ENCODE measurements at regions not wholly inside any gene's neighbourhood (a gene's known extent, or its start where the extent isn't known, plus 50 kb on each side); places are given as distances from the start of the nearest gene placed in this dataset.
"Not testable (repeated sequence)": the region's sequence is repeated elsewhere in the genome, so short reads cannot be mapped to it uniquely, and the experiment has no call there.

DNA sequence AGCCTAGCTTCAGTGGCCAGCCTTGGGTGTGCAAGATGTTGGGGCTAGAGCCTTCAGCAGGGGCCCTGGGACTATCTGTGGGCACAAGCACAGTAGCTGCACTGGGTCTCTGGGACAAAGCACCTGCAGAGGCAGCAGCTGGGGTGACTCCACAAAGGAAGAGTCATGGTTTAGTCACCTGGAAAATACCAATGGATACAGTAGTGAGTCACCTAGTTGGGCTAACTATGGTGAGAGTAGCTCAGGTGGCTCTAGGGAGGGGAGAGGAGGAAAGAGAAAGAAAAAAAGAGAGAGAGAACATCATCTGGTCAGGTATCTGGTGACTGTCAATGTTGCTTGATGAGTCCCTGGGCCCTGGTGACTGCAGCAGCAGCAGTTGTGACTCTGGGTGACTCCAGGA, 72.9 kb upstream of the SPIN4 start:
- H3K4me3 ChIP-seq (ENCODE audit: low read depth in 1 of 2, low read length in 2 of 2), result no peak overlapping the region
- no peak overlapping the region for H3K9ac ChIP-seq (ENCODE audit: low read depth, low read length)
- H3K4me2 ChIP-seq (ENCODE audit: insufficient read depth, low read length), result no peak overlapping the region
- no peaks in the 10 kb centered on the region for H4K20me1 ChIP-seq (ENCODE audit: insufficient read depth, low read length)
- no peak overlapping the region for H2AFZ ChIP-seq (ENCODE audit: low read depth, low read length)
- no peak for ATAC-seq (ENCODE audit: insufficient read depth, low read depth)
- H3K9me3 ChIP-seq (ENCODE audit: insufficient read depth, low read length, severe bottlenecking), result no peaks in the 10 kb centered on the region
- H3K4me1 ChIP-seq (ENCODE audit: insufficient read depth, low read length), result no peaks in the 10 kb centered on the region
- peaks cover 11% of the 10 kb centered on the region; the same call in 1 of the 2 replicates for H3K36me3 ChIP-seq (ENCODE audit: insufficient read depth, low read length)
- TF ChIP-seq EZH2 (IDR thresholded peaks at IDR 0.05; ENCODE audit: borderline replicate concordance, low read depth, low read length, severe bottlenecking), result no peak
- no peaks in the 10 kb centered on the region for H3K27me3 ChIP-seq (ENCODE audit: insufficient read depth, low read length, poor library complexity)
- H3K79me2 ChIP-seq (ENCODE audit: insufficient read depth, low read length), result no peaks in the 10 kb centered on the region
- H3K27ac ChIP-seq (ENCODE audit: low read length), result no peak overlapping the region
- DNase-seq, result no peak

GRCh38 chrX:63421411-63421810, 70.3 kb upstream of the SPIN4 start:
- no peak overlapping the region for H2AFZ ChIP-seq (ENCODE audit: low read depth, low read length)
- TF ChIP-seq CTCF (IDR thresholded peaks at IDR 0.05; ENCODE audit: borderline replicate concordance, extremely low read depth, low read length, poor library complexity, severe bottlenecking), result no peak
- no peak for TF ChIP-seq EZH2 (IDR thresholded peaks at IDR 0.05; ENCODE audit: borderline replicate concordance, low read depth, low read length, severe bottlenecking)
- no peaks in the 10 kb centered on the region for H3K79me2 ChIP-seq (ENCODE audit: insufficient read depth, low read length)
- no peaks in the 10 kb centered on the region for H3K9me3 ChIP-seq (ENCODE audit: insufficient read depth, low read length, severe bottlenecking)
- H4K20me1 ChIP-seq (ENCODE audit: insufficient read depth, low read length), result no peaks in the 10 kb centered on the region
- no peaks in the 10 kb centered on the region for H3K4me1 ChIP-seq (ENCODE audit: insufficient read depth, low read length)
- DNase-seq (no peak), ATAC-seq (ENCODE audit: insufficient read depth, low read depth) (no peak)
- H3K27me3 ChIP-seq (ENCODE audit: insufficient read depth, low read length, poor library complexity), result no peaks in the 10 kb centered on the region
- no peak overlapping the region for H3K27ac ChIP-seq (ENCODE audit: low read length)
- no peak overlapping the region for H3K4me3 ChIP-seq (ENCODE audit: low read depth in 1 of 2, low read length in 2 of 2)
- no peak overlapping the region for H3K4me2 ChIP-seq (ENCODE audit: insufficient read depth, low read length)
- H3K9ac ChIP-seq (ENCODE audit: low read depth, low read length), result no peak overlapping the region
- H3K36me3 ChIP-seq (ENCODE audit: insufficient read depth, low read length), result peaks cover under 1% of the 10 kb centered on the region; the same call in 1 of the 2 replicates

- Histone ChIP-seq H2AFZ (ENCODE audit: low read depth, low read length) (no peak overlapping the region), H3K27me3 (ENCODE audit: insufficient read depth, low read length, poor library complexity) (no peaks in the 10 kb centered on the region), H4K20me1 (ENCODE audit: insufficient read depth, low read length) (no peaks in the 10 kb centered on the region), H3K27ac (ENCODE audit: low read length) (no peak overlapping the region), H3K4me2 (ENCODE audit: insufficient read depth, low read length) (no peak overlapping the region), H3K4me3 (ENCODE audit: low read depth in 1 of 2, low read length in 2 of 2) (no peak overlapping the region), H3K79me2 (ENCODE audit: insufficient read depth, low read length) (no peaks in the 10 kb centered on the region), H3K36me3 (ENCODE audit: insufficient read depth, low read length) (no peaks in the 10 kb centered on the region), H3K4me1 (ENCODE audit: insufficient read depth, low read length) (no peaks in the 10 kb centered on the region), H3K9ac (ENCODE audit: low read depth, low read length) (no peak overlapping the region), H3K9me3 (ENCODE audit: insufficient read depth, low read length, severe bottlenecking) (no peaks in the 10 kb centered on the region)
- TF ChIP-seq CTCF (IDR thresholded peaks at IDR 0.05; ENCODE audit: borderline replicate concordance, extremely low read depth, low read length, poor library complexity, severe bottlenecking) (no peak), EZH2 (IDR thresholded peaks at IDR 0.05; ENCODE audit: borderline replicate concordance, low read depth, low read length, severe bottlenecking) (no peak)
- ATAC-seq (ENCODE audit: insufficient read depth, low read depth) (no peak), DNase-seq (no peak)
Observed at GRCh38 chrX:63418211-63418610, 67.1 kb upstream of the SPIN4 start.

DNA sequence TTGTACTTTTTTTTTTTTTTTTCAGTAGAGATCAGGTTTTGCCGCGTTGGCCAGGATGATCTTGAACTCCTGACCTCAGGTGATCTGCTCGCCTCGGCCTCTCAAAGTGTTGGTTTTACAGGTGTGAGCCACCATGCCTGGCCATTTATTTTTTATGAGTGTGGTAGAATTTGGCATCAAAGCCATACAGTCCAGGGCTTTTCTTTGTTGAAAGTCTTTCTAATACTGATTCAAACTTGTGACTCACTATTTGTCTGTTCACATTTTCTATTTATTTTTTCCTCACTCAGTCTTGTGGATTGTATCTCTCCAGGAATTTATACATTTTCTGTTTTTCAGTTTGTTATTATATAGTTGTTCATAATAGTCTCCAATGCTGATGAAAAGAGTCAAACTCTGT, 66.5 kb upstream of the SPIN4 start:
- no peak overlapping the region for H3K4me3 ChIP-seq (ENCODE audit: low read depth in 1 of 2, low read length in 2 of 2)
- no peaks in the 10 kb centered on the region for H4K20me1 ChIP-seq (ENCODE audit: insufficient read depth, low read length)
- ATAC-seq (ENCODE audit: insufficient read depth, low read depth), result no peak
- TF ChIP-seq CTCF (IDR thresholded peaks at IDR 0.05; ENCODE audit: borderline replicate concordance, extremely low read depth, low read length, poor library complexity, severe bottlenecking) (no peak), EZH2 (IDR thresholded peaks at IDR 0.05; ENCODE audit: borderline replicate concordance, low read depth, low read length, severe bottlenecking) (no peak)
- H3K9me3 ChIP-seq (ENCODE audit: insufficient read depth, low read length, severe bottlenecking), result no peaks in the 10 kb centered on the region
- no peak overlapping the region for H2AFZ ChIP-seq (ENCODE audit: low read depth, low read length)
- no peaks in the 10 kb centered on the region for H3K27me3 ChIP-seq (ENCODE audit: insufficient read depth, low read length, poor library complexity)
- no peak for DNase-seq
- no peak overlapping the region for H3K9ac ChIP-seq (ENCODE audit: low read depth, low read length)
- no peaks in the 10 kb centered on the region for H3K36me3 ChIP-seq (ENCODE audit: insufficient read depth, low read length)
- H3K4me2 ChIP-seq (ENCODE audit: insufficient read depth, low read length), result no peak overlapping the region
- no peaks in the 10 kb centered on the region for H3K4me1 ChIP-seq (ENCODE audit: insufficient read depth, low read length)
- no peak overlapping the region for H3K27ac ChIP-seq (ENCODE audit: low read length)
- H3K79me2 ChIP-seq (ENCODE audit: insufficient read depth, low read length), result no peaks in the 10 kb centered on the region

GRCh38 chrX:63409934-63410333, 58.8 kb upstream of the SPIN4 start:
- H3K27ac ChIP-seq (ENCODE audit: low read length); H2AFZ ChIP-seq (ENCODE audit: low read depth, low read length); H4K20me1 ChIP-seq (ENCODE audit: insufficient read depth, low read length); H3K4me3 ChIP-seq (ENCODE audit: low read depth in 1 of 2, low read length in 2 of 2); H3K4me2 ChIP-seq (ENCODE audit: insufficient read depth, low read length); DNase-seq; H3K27me3 ChIP-seq (ENCODE audit: insufficient read depth, low read length, poor library complexity); H3K9me3 ChIP-seq (ENCODE audit: insufficient read depth, low read length, severe bottlenecking); ATAC-seq (ENCODE audit: insufficient read depth, low read depth); H3K9ac ChIP-seq (ENCODE audit: low read depth, low read length); H3K36me3 ChIP-seq (ENCODE audit: insufficient read depth, low read length); H3K4me1 ChIP-seq (ENCODE audit: insufficient read depth, low read length); H3K79me2 ChIP-seq (ENCODE audit: insufficient read depth, low read length): not testable (repeated sequence)

All from DND-41 (cell line).